ENCODE measurements at regions not wholly inside any gene's neighbourhood (a gene's known extent, or its start where the extent isn't known, plus 50 kb on each side); places are given as distances from the start of the nearest gene placed in this dataset.

GRCh38 chr15:55126111-55126510, 70.6 kb downstream of the RSL24D1 start:
- Histone ChIP-seq H3K4me3 (ENCODE audit: insufficient read depth, low read depth, low read length, poor library complexity, severe bottlenecking) (no peak overlapping the region), H3K4me1 (ENCODE audit: control insufficient read depth, insufficient read depth, low read length, poor library complexity, severe bottlenecking) (no peaks in the 10 kb centered on the region), H3K36me3 (ENCODE audit: control insufficient read depth, insufficient read depth, low read length) (no peaks in the 10 kb centered on the region), H3K27me3 (replicated peaks; ENCODE audit: control insufficient read depth, insufficient read depth, low read length, poor library complexity, severe bottlenecking) (no peaks in the 10 kb centered on the region), H3K27ac (ENCODE audit: insufficient read depth, low read length, poor library complexity, severe bottlenecking) (no peak overlapping the region), H3K9me3 (ENCODE audit: control insufficient read depth, low read length) (no peaks in the 10 kb centered on the region)
- DNase-seq, result no peak

- Histone ChIP-seq H3K27me3 (replicated peaks; ENCODE audit: control insufficient read depth, insufficient read depth, low read length, poor library complexity, severe bottlenecking) (no peaks in the 10 kb centered on the region), H3K4me1 (ENCODE audit: control insufficient read depth, insufficient read depth, low read length, poor library complexity, severe bottlenecking) (no peaks in the 10 kb centered on the region), H3K4me3 (ENCODE audit: insufficient read depth, low read depth, low read length, poor library complexity, severe bottlenecking) (no peak overlapping the region), H3K9me3 (ENCODE audit: control insufficient read depth, low read length) (no peaks in the 10 kb centered on the region), H3K36me3 (ENCODE audit: control insufficient read depth, insufficient read depth, low read length) (no peaks in the 10 kb centered on the region), H3K27ac (ENCODE audit: insufficient read depth, low read length, poor library complexity, severe bottlenecking) (no peak overlapping the region)
- no peak for DNase-seq
Measured at GRCh38 chr15:55124616-55125015, 72.1 kb downstream of the RSL24D1 start.

DNA sequence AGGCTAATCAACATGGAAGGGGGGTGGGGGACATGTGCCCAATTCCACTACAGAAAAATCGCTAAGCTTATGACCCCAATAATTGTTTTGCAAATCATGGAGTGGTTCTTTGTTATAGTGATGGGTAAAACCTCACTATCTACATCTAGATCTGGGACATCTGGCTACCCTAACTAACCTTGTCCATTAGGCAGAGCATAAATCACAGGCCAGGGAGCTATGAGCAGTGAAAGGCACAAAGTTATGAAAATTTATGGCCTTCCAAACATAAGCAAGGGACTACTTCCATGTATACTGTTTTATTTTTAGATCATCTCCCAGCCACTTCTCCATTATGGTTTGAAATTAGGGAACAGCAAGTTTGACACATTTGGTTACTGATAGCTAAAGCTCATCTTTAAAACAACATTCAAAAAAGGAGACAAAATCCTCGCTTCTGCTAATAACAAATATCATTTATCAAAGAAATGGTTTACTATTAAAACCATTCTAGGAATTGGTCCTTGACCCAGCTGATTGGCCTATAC, 78.3 kb downstream of the RSL24D1 start:
- Histone ChIP-seq H3K4me1 (ENCODE audit: control insufficient read depth, insufficient read depth, low read length, poor library complexity, severe bottlenecking) (no peaks in the 10 kb centered on the region), H3K27ac (ENCODE audit: insufficient read depth, low read length, poor library complexity, severe bottlenecking) (no peak overlapping the region), H3K9me3 (ENCODE audit: control insufficient read depth, low read length) (no peaks in the 10 kb centered on the region), H3K27me3 (replicated peaks; ENCODE audit: control insufficient read depth, insufficient read depth, low read length, poor library complexity, severe bottlenecking) (no peaks in the 10 kb centered on the region), H3K4me3 (ENCODE audit: insufficient read depth, low read depth, low read length, poor library complexity, severe bottlenecking) (no peak overlapping the region), H3K36me3 (ENCODE audit: control insufficient read depth, insufficient read depth, low read length) (no peaks in the 10 kb centered on the region)
- DNase-seq, result no peak

- Histone ChIP-seq H3K27me3 (replicated peaks; ENCODE audit: control insufficient read depth, insufficient read depth, low read length, poor library complexity, severe bottlenecking) (no peaks in the 10 kb centered on the region), H3K9me3 (ENCODE audit: control insufficient read depth, low read length) (no peaks in the 10 kb centered on the region), H3K4me3 (ENCODE audit: insufficient read depth, low read depth, low read length, poor library complexity, severe bottlenecking) (no peak overlapping the region), H3K27ac (ENCODE audit: insufficient read depth, low read length, poor library complexity, severe bottlenecking) (no peak overlapping the region), H3K36me3 (ENCODE audit: control insufficient read depth, insufficient read depth, low read length) (no peaks in the 10 kb centered on the region), H3K4me1 (ENCODE audit: control insufficient read depth, insufficient read depth, low read length, poor library complexity, severe bottlenecking) (no peaks in the 10 kb centered on the region)
- no peak for DNase-seq
Measured at GRCh38 chr15:55116636-55117035, 80.1 kb downstream of the RSL24D1 start.

DNA sequence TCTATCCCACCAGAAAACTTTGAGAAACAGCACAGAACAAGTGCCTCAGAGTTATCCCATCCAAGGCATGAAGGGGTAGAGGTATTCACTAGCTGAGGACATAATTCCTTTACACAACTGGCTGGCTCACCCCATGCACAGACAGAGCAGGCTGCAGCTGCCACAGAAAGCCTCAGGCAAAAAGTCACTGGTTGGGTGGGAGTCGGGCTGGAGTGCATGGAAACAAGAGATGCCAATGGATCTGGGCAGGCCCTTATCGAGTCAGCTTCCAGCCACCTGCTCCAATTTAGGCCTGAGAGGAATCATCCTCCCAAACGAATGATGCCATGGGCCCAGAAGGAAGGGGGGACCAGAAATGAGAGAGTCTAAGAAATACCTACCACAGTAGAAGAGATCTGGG, 83.0 kb downstream of the RSL24D1 start:
- no peak overlapping the region for H3K4me3 ChIP-seq (ENCODE audit: insufficient read depth, low read depth, low read length, poor library complexity, severe bottlenecking)
- no peaks in the 10 kb centered on the region for H3K4me1 ChIP-seq (ENCODE audit: control insufficient read depth, insufficient read depth, low read length, poor library complexity, severe bottlenecking)
- H3K27ac ChIP-seq (ENCODE audit: insufficient read depth, low read length, poor library complexity, severe bottlenecking), result no peak overlapping the region
- H3K9me3 ChIP-seq (ENCODE audit: control insufficient read depth, low read length), result no peaks in the 10 kb centered on the region
- no peaks in the 10 kb centered on the region for H3K36me3 ChIP-seq (ENCODE audit: control insufficient read depth, insufficient read depth, low read length)
- H3K27me3 ChIP-seq (replicated peaks; ENCODE audit: control insufficient read depth, insufficient read depth, low read length, poor library complexity, severe bottlenecking), result no peaks in the 10 kb centered on the region
- DNase-seq, result no peak

- Histone ChIP-seq H3K36me3 (ENCODE audit: control insufficient read depth, insufficient read depth, low read length) (no peaks in the 10 kb centered on the region), H3K27ac (ENCODE audit: insufficient read depth, low read length, poor library complexity, severe bottlenecking) (no peak overlapping the region), H3K9me3 (ENCODE audit: control insufficient read depth, low read length) (no peaks in the 10 kb centered on the region), H3K4me1 (ENCODE audit: control insufficient read depth, insufficient read depth, low read length, poor library complexity, severe bottlenecking) (no peaks in the 10 kb centered on the region), H3K27me3 (replicated peaks; ENCODE audit: control insufficient read depth, insufficient read depth, low read length, poor library complexity, severe bottlenecking) (no peaks in the 10 kb centered on the region), H3K4me3 (ENCODE audit: insufficient read depth, low read depth, low read length, poor library complexity, severe bottlenecking) (no peak overlapping the region)
- DNase-seq, result no peak
Measured at GRCh38 chr15:55112706-55113105, 84.0 kb downstream of the RSL24D1 start.

GRCh38 chr15:55110446-55110845, 86.3 kb downstream of the RSL24D1 start:
- Histone ChIP-seq H3K27ac (ENCODE audit: insufficient read depth, low read length, poor library complexity, severe bottlenecking) (no peak overlapping the region), H3K9me3 (ENCODE audit: control insufficient read depth, low read length) (no peaks in the 10 kb centered on the region), H3K36me3 (ENCODE audit: control insufficient read depth, insufficient read depth, low read length) (no peaks in the 10 kb centered on the region), H3K4me3 (ENCODE audit: insufficient read depth, low read depth, low read length, poor library complexity, severe bottlenecking) (no peak overlapping the region), H3K27me3 (replicated peaks; ENCODE audit: control insufficient read depth, insufficient read depth, low read length, poor library complexity, severe bottlenecking) (no peaks in the 10 kb centered on the region), H3K4me1 (ENCODE audit: control insufficient read depth, insufficient read depth, low read length, poor library complexity, severe bottlenecking) (no peaks in the 10 kb centered on the region)
- DNase-seq, result no peak

- H3K36me3 ChIP-seq (ENCODE audit: control insufficient read depth, insufficient read depth, low read length), result no peaks in the 10 kb centered on the region
- no peak overlapping the region for H3K4me3 ChIP-seq (ENCODE audit: insufficient read depth, low read depth, low read length, poor library complexity, severe bottlenecking)
- DNase-seq, result peak in 2 of 3 donors; percentile 1 to 14
- H3K4me1 ChIP-seq (ENCODE audit: control insufficient read depth, insufficient read depth, low read length, poor library complexity, severe bottlenecking), result no peaks in the 10 kb centered on the region
- H3K27ac ChIP-seq (ENCODE audit: insufficient read depth, low read length, poor library complexity, severe bottlenecking), result no peak overlapping the region
- no peaks in the 10 kb centered on the region for H3K27me3 ChIP-seq (replicated peaks; ENCODE audit: control insufficient read depth, insufficient read depth, low read length, poor library complexity, severe bottlenecking)
- no peaks in the 10 kb centered on the region for H3K9me3 ChIP-seq (ENCODE audit: control insufficient read depth, low read length)
Measured at GRCh38 chr15:55108858-55109518, 87.8 kb downstream of the RSL24D1 start.

- H3K36me3 ChIP-seq (ENCODE audit: control insufficient read depth, insufficient read depth, low read length), result no peaks in the 10 kb centered on the region
- no peak overlapping the region for H3K27ac ChIP-seq (ENCODE audit: insufficient read depth, low read length, poor library complexity, severe bottlenecking)
- no peaks in the 10 kb centered on the region for H3K27me3 ChIP-seq (replicated peaks; ENCODE audit: control insufficient read depth, insufficient read depth, low read length, poor library complexity, severe bottlenecking)
- H3K4me1 ChIP-seq (ENCODE audit: control insufficient read depth, insufficient read depth, low read length, poor library complexity, severe bottlenecking), result no peaks in the 10 kb centered on the region
- no peak for DNase-seq
- no peak overlapping the region for H3K4me3 ChIP-seq (ENCODE audit: insufficient read depth, low read depth, low read length, poor library complexity, severe bottlenecking)
- no peaks in the 10 kb centered on the region for H3K9me3 ChIP-seq (ENCODE audit: control insufficient read depth, low read length)
Measured at GRCh38 chr15:55108448-55108847, 88.3 kb downstream of the RSL24D1 start.

DNA sequence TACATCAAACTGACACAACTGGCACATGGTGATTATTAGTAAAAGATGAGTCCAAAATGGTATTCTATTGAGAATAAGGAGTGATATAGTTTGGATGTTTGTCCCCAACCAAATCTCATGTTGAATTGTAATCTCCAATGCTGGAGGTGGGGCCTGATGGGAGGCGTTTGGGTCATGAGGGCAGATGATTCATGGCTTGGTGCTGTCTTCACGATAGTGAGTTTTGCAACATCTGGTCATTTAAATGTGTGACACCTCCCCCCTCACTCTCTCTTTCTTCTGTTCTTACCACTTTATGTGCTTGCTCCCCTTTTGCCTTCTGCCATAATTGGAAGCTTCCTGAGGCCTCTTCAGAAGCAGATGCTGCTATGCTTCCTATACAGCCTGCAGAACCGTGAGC, 90.6 kb downstream of the RSL24D1 start:
- H3K27me3 ChIP-seq (replicated peaks; ENCODE audit: control insufficient read depth, insufficient read depth, low read length, poor library complexity, severe bottlenecking), result no peaks in the 10 kb centered on the region
- no peaks in the 10 kb centered on the region for H3K4me1 ChIP-seq (ENCODE audit: control insufficient read depth, insufficient read depth, low read length, poor library complexity, severe bottlenecking)
- no peak overlapping the region for H3K27ac ChIP-seq (ENCODE audit: insufficient read depth, low read length, poor library complexity, severe bottlenecking)
- no peak for DNase-seq
- no peaks in the 10 kb centered on the region for H3K36me3 ChIP-seq (ENCODE audit: control insufficient read depth, insufficient read depth, low read length)
- no peaks in the 10 kb centered on the region for H3K9me3 ChIP-seq (ENCODE audit: control insufficient read depth, low read length)
- H3K4me3 ChIP-seq (ENCODE audit: insufficient read depth, low read depth, low read length, poor library complexity, severe bottlenecking), result no peak overlapping the region

All from effector memory CD4-positive, alpha-beta T cell (primary cell).